OCI-LY7 (cell line): ENCODE measurements at regions not wholly inside any gene's neighbourhood (a gene's known extent, or its start where the extent isn't known, plus 50 kb on each side); places are given as distances from the start of the nearest gene placed in this dataset.

Experiments
- BruUV-seq: library from RNA; stranded (reverse); fragments of 400-500 nt; replicated peaks from 2 replicates; lab custom pipeline; 2021; lab: Mats Ljungman, UMichigan
- CTCF ChIA-PET: fragments of 300-600 bp; sonication (Branson Sonifier 250); formaldehyde crosslinking; loops from one replicate; lab custom pipeline; 2022; ENCODE audit warnings: antibody characterized with exemption; ENCODE audit not compliant: unreplicated experiment; lab: Charles Lee
- POLR2A ChIA-PET: fragments of 300-600 bp; sonication (Branson Sonifier 250); formaldehyde crosslinking; loops from one replicate; lab custom pipeline; 2022; ENCODE audit warnings: antibody characterized with exemption; lab: Charles Lee
- DNase-seq: peaks from one replicate; pipeline ENCODE4 v3.0.0-alpha.2; 2015; ENCODE audit warnings: low spot score
- H2AFZ ChIP-seq: fragments of 200-600 bp; sonication (generic), shearing (Covaris generic); 2 replicates; pipeline ENCODE4 v1.6.1; 2014; ENCODE audit warnings: mild to moderate bottlenecking, antibody characterized with exemption, low read length, moderate library complexity
- H3K27ac ChIP-seq: fragments of 200-600 bp; sonication (generic); 2 replicates; pipeline ENCODE4 v1.5.1; 2014; ENCODE audit warnings: mixed run types, low read depth, mild to moderate bottlenecking, moderate library complexity, low read length, inconsistent platforms; ENCODE audit not compliant: poor library complexity, severe bottlenecking
- H3K36me3 ChIP-seq: fragments of 200-600 bp; sonication (generic); 2 replicates; pipeline ENCODE4 v1.6.1; 2014; ENCODE audit warnings: mild to moderate bottlenecking, antibody characterized with exemption, low read length, moderate library complexity, mixed read lengths; ENCODE audit not compliant: insufficient read depth
- H3K4me1 ChIP-seq: fragments of 200-600 bp; sonication (generic); 2 replicates; pipeline ENCODE4 v1.5.1; 2014; ENCODE audit warnings: mild to moderate bottlenecking, low read length; ENCODE audit not compliant: insufficient read depth, poor library complexity, severe bottlenecking
- H3K4me2 ChIP-seq: fragments of 200-600 bp; sonication (generic); 2 replicates; pipeline ENCODE4 v1.6.1; 2014; ENCODE audit warnings: mild to moderate bottlenecking, low read length
- H3K4me3 ChIP-seq: fragments of 200-600 bp; sonication (generic); 2 replicates; pipeline ENCODE4 v1.5.1; 2014; ENCODE audit warnings: mild to moderate bottlenecking, low read depth, low read length; ENCODE audit not compliant: poor library complexity, severe bottlenecking
- H3K79me2 ChIP-seq: fragments of 200-600 bp; sonication (generic); 2 replicates; pipeline ENCODE4 v1.6.1; 2016; ENCODE audit warnings: low read depth, mild to moderate bottlenecking, low read length, moderate library complexity, mixed read lengths; ENCODE audit not compliant: insufficient read depth
- H3K9me2 ChIP-seq: fragments of 200-600 bp; sonication (generic); 2 replicates; pipeline ENCODE4 v1.6.1; 2016; ENCODE audit warnings: mild to moderate bottlenecking, low read length, mixed read lengths; ENCODE audit not compliant: insufficient read depth
- H3K9me3 ChIP-seq: fragments of 200-600 bp; sonication (generic); 2 replicates; pipeline ENCODE4 v1.6.1; 2014; ENCODE audit warnings: mild to moderate bottlenecking, mixed run types, low read length, mixed read lengths
- H4K20me1 ChIP-seq: fragments of 200-600 bp; sonication (generic); 2 replicates; pipeline ENCODE4 v1.6.1; 2014; ENCODE audit warnings: mild to moderate bottlenecking, antibody characterized with exemption, low read length, moderate library complexity, mixed read lengths; ENCODE audit not compliant: insufficient read depth
- EZH2phosphoT487 ChIP-seq: fragments of 200-600 bp; sonication (generic); IDR thresholded peaks from 2 replicates; pipeline ENCODE4 v1.6.1; 2018; ENCODE audit warnings: low read depth, borderline replicate concordance, mild to moderate bottlenecking, mixed run types, antibody characterized with exemption, low read length, moderate library complexity, mixed read lengths
- intact Hi-C: fragments of 100-400 bp; cut with micrococcal nuclease; formaldehyde crosslinking; loops from one replicate; pipeline ENCODE4 v1.10.0; 2022; ENCODE audit not compliant: unreplicated experiment
- TF ChIP-seq, protein P1 (sequence below): fragments of 200-600 bp; sonication (generic); conservative IDR thresholded peaks from 2 replicates; pipeline ENCODE4 v1.5.1; 2014; ENCODE audit warnings: mild to moderate bottlenecking, antibody characterized with exemption, low read length, moderate library complexity, mixed read lengths

DNA sequence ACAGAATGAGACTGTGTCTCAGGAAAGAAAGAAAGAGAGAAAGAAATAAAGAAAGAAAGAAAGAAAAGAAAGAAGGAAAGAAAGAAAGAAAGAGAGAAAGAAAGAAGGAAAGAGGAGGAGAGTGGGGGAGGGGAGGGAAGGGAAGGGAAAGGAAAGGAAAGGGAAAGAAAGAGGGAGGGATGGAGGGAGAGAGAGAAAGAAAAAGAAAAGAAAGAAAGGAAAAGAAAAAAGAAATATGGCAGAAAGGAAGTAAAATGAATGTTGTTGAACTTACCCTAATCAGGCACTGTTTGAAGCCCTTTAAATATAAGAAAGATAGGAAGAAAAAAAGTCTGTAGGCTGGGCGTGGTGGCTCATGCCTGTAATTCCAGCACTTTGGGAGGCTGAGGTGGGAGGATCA, 276.1 kb downstream of the INSC start:
- ChIA-PET POLR2A (interaction anchor here (0.6 to 0.8 kb wide), 2 partner anchors 24 to 89 kb away, joined by 3 to 4 read pairs; no protein-coding TSS in a partner anchor), CTCF (no interaction called here)
- H3K9me2 ChIP-seq: no peaks in the 10 kb centered on the region
- H3K4me1 ChIP-seq: no peaks in the 10 kb centered on the region
- H4K20me1 ChIP-seq: no peaks in the 10 kb centered on the region
- H3K36me3 ChIP-seq: no peaks in the 10 kb centered on the region
- no peak overlapping the region for H3K4me3 ChIP-seq
- no TSS peak for BruUV-seq
- intact Hi-C loops: no loop called here
- H3K9me3 ChIP-seq: no peaks in the 10 kb centered on the region
- no peak overlapping the region for H3K27ac ChIP-seq
- H3K79me2 ChIP-seq: no peaks in the 10 kb centered on the region
- TF ChIP-seq, protein P1, sequence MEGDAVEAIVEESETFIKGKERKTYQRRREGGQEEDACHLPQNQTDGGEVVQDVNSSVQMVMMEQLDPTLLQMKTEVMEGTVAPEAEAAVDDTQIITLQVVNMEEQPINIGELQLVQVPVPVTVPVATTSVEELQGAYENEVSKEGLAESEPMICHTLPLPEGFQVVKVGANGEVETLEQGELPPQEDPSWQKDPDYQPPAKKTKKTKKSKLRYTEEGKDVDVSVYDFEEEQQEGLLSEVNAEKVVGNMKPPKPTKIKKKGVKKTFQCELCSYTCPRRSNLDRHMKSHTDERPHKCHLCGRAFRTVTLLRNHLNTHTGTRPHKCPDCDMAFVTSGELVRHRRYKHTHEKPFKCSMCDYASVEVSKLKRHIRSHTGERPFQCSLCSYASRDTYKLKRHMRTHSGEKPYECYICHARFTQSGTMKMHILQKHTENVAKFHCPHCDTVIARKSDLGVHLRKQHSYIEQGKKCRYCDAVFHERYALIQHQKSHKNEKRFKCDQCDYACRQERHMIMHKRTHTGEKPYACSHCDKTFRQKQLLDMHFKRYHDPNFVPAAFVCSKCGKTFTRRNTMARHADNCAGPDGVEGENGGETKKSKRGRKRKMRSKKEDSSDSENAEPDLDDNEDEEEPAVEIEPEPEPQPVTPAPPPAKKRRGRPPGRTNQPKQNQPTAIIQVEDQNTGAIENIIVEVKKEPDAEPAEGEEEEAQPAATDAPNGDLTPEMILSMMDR: no peak
- no peak for TF ChIP-seq EZH2phosphoT487
- no peak overlapping the region for H3K4me2 ChIP-seq
- DNase-seq: no peak
- H2AFZ ChIP-seq: no peak overlapping the region

GRCh38 chr11:15396778-15397177, 282.1 kb downstream of the INSC start:
- Histone ChIP-seq H3K9me3 (no peaks in the 10 kb centered on the region), H3K79me2 (no peaks in the 10 kb centered on the region), H3K4me2 (no peak overlapping the region), H4K20me1 (no peaks in the 10 kb centered on the region), H3K4me1 (no peaks in the 10 kb centered on the region), H3K4me3 (no peak overlapping the region), H2AFZ (no peak overlapping the region), H3K27ac (no peak overlapping the region), H3K36me3 (no peaks in the 10 kb centered on the region), H3K9me2 (no peaks in the 10 kb centered on the region)
- intact Hi-C loops: no loop called here
- CTCF ChIA-PET: no interaction called here
- POLR2A ChIA-PET: interaction anchor here (0.7 kb wide), 1 partner anchor 10 kb away, joined by 3 read pairs; no protein-coding TSS in a partner anchor
- no TSS peak for BruUV-seq
- DNase-seq: no peak
- no peak for TF ChIP-seq EZH2phosphoT487
- TF ChIP-seq, protein P1: no peak

- H3K9me3 ChIP-seq: no peaks in the 10 kb centered on the region
- ChIA-PET CTCF (no interaction called here), POLR2A (interaction anchor here (0.6 kb wide), 1 partner anchor 10 kb away, joined by 3 read pairs; no protein-coding TSS in a partner anchor)
These were observed 292.2 kb downstream of the INSC start for GRCh38 chr11:15406851-15407351.

More at GRCh38 chr11:15406851-15407351, 292.2 kb downstream of the INSC start:
- no peak for DNase-seq
- Histone ChIP-seq H2AFZ (no peak overlapping the region), H3K4me2 (no peak overlapping the region), H3K4me1 (no peaks in the 10 kb centered on the region), H3K36me3 (no peaks in the 10 kb centered on the region), H4K20me1 (no peaks in the 10 kb centered on the region), H3K9me2 (no peaks in the 10 kb centered on the region), H3K27ac (no peak overlapping the region), H3K4me3 (no peak overlapping the region), H3K79me2 (no peaks in the 10 kb centered on the region)
- no TSS peak for BruUV-seq
- intact Hi-C loops: no loop called here
- TF ChIP-seq EZH2phosphoT487: no peak
- TF ChIP-seq, protein P1: no peak
